Kidney epithelial cell (primary cell): ENCODE measurements at regions not wholly inside any gene's neighbourhood (a gene's known extent, or its start where the extent isn't known, plus 50 kb on each side); places are given as distances from the start of the nearest gene placed in this dataset.

ENCODE experiments used
- DNase-seq: peaks from one replicate; pipeline ENCODE4 v3.0.0-alpha.2; 2010; ENCODE audit warnings: low read depth
- H3K27me3 ChIP-seq: 2 replicates; pipeline ENCODE4 v1.6.0; 2011; ENCODE audit warnings: low read length; ENCODE audit not compliant: control insufficient read depth, insufficient read depth
- H3K36me3 ChIP-seq: 2 replicates; pipeline ENCODE4 v1.5.1; 2011; ENCODE audit warnings: low read length; ENCODE audit not compliant: control insufficient read depth, insufficient read depth
- H3K4me3 ChIP-seq: 2 replicates; pipeline ENCODE4 v1.5.1; 2011; ENCODE audit warnings: low read depth, mild to moderate bottlenecking, control low read depth, low read length
- CTCF ChIP-seq: IDR thresholded peaks from 2 replicates; pipeline ENCODE4 v1.5.1; 2011; ENCODE audit warnings: mild to moderate bottlenecking, moderate library complexity, low read length, control low read depth, inconsistent platforms; ENCODE audit not compliant: insufficient read depth, poor library complexity, severe bottlenecking

GRCh38 chr6:15914553-15914952 is 214.3 kb upstream of the MYLIP start:
- no peaks in the 10 kb centered on the region for H3K27me3 ChIP-seq
- no peak for TF ChIP-seq CTCF
- DNase-seq = no peak

GRCh38 chr6:15913573-15913972 is 215.3 kb upstream of the MYLIP start:
- Histone ChIP-seq H3K4me3 (no peak overlapping the region), H3K36me3 (no peaks in the 10 kb centered on the region), H3K27me3 (no peaks in the 10 kb centered on the region)
- DNase-seq = no peak
- no peak for TF ChIP-seq CTCF

More at GRCh38 chr6:15914553-15914952, 214.3 kb upstream of the MYLIP start:
- Histone ChIP-seq H3K4me3 (no peak overlapping the region), H3K36me3 (no peaks in the 10 kb centered on the region)

GRCh38 chr6:15912505-15913400 is 216.1 kb upstream of the MYLIP start:
- no peak overlapping the region for H3K4me3 ChIP-seq
- no peak for DNase-seq
- no peak for TF ChIP-seq CTCF

GRCh38 chr6:15911753-15912504 is 217.0 kb upstream of the MYLIP start:
- Histone ChIP-seq H3K4me3 (no peak overlapping the region), H3K36me3 (no peaks in the 10 kb centered on the region), H3K27me3 (no peaks in the 10 kb centered on the region)
- no peak for DNase-seq
- TF ChIP-seq CTCF = no peak

More at GRCh38 chr6:15912505-15913400, 216.1 kb upstream of the MYLIP start:
- Histone ChIP-seq H3K36me3 (no peaks in the 10 kb centered on the region), H3K27me3 (no peaks in the 10 kb centered on the region)

- DNase-seq = no peak
- H3K4me3 ChIP-seq = no peak overlapping the region
- no peaks in the 10 kb centered on the region for H3K36me3 ChIP-seq
- H3K27me3 ChIP-seq = no peaks in the 10 kb centered on the region
- no peak for TF ChIP-seq CTCF
Measured at GRCh38 chr6:15909290-15910070, 219.4 kb upstream of the MYLIP start.
